Caco-2 (cell line): ENCODE measurements at regions not wholly inside any gene's neighbourhood (a gene's known extent, or its start where the extent isn't known, plus 50 kb on each side); places are given as distances from the start of the nearest gene placed in this dataset.
"Not testable (repeated sequence)": the region's sequence is repeated elsewhere in the genome, so short reads cannot be mapped to it uniquely, and the experiment has no call there.

Experiments used
- BruUV-seq: library from RNA; stranded (reverse); fragments of 400-500 nt; replicated peaks from 2 replicates; lab custom pipeline; 2021; lab: Mats Ljungman, UMichigan
- CTCF ChIA-PET: fragments of 300-600 bp; sonication (Branson Sonifier 250); formaldehyde crosslinking; loops from one replicate; lab custom pipeline; 2022; ENCODE audit warnings: antibody characterized with exemption; lab: Charles Lee
- POLR2A ChIA-PET: fragments of 300-600 bp; sonication (Branson Sonifier 250); formaldehyde crosslinking; loops from one replicate; lab custom pipeline; 2022; ENCODE audit warnings: antibody characterized with exemption; lab: Charles Lee
- DNase-seq, 2 experiments: peaks; one replicate each; pipeline versions ENCODE4 v3.0.0 to v3.0.0-alpha.2; 2020 to 2022
- H3K27me3 ChIP-seq: replicated peaks from 2 replicates; pipeline ENCODE4 v1.6.0; 2011; ENCODE audit warnings: low read length; ENCODE audit not compliant: control insufficient read depth, insufficient read depth
- H3K36me3 ChIP-seq: 2 replicates; pipeline ENCODE4 v1.5.1; 2011; ENCODE audit warnings: low read length; ENCODE audit not compliant: control insufficient read depth, insufficient read depth
- H3K4me1 ChIP-seq: fragments of 250-450 bp; sonication (Bioruptor Pico); 2 replicates; pipeline ENCODE4 v1.5.1; 2020; ENCODE audit warnings: mild to moderate bottlenecking
- H3K4me3 ChIP-seq: 2 replicates; pipeline ENCODE4 v1.5.1; 2011; ENCODE audit warnings: low read depth, mild to moderate bottlenecking, control low read depth, low read length
- H3K9me3 ChIP-seq: fragments of 250-450 bp; sonication (Bioruptor Pico); 2 replicates; pipeline ENCODE4 v1.5.1; 2020; ENCODE audit warnings: mild to moderate bottlenecking, moderate library complexity
- H3K27ac Mint-ChIP-seq: one replicate; pipeline ENCODE4 v1.8.0; 2022; ENCODE audit warnings: mixed read lengths; ENCODE audit not compliant: unreplicated experiment
- H3K27me3 Mint-ChIP-seq: one replicate; pipeline ENCODE4 v1.8.0; 2022; ENCODE audit warnings: mixed read lengths; ENCODE audit not compliant: insufficient read depth, unreplicated experiment
- H3K36me3 Mint-ChIP-seq: one replicate; pipeline ENCODE4 v1.8.0; 2022; ENCODE audit warnings: mild to moderate bottlenecking, mixed read lengths; ENCODE audit not compliant: insufficient read depth, unreplicated experiment
- H3K4me1 Mint-ChIP-seq: one replicate; pipeline ENCODE4 v1.8.0; 2022; ENCODE audit warnings: low read depth, mixed read lengths; ENCODE audit not compliant: unreplicated experiment
- H3K4me3 Mint-ChIP-seq: one replicate; pipeline ENCODE4 v1.8.0; 2022; ENCODE audit warnings: mild to moderate bottlenecking, moderate library complexity, mixed read lengths; ENCODE audit not compliant: unreplicated experiment
- H3K9me3 Mint-ChIP-seq: one replicate; pipeline ENCODE4 v1.8.0; 2022; ENCODE audit warnings: mixed read lengths; ENCODE audit not compliant: unreplicated experiment
- intact Hi-C: fragments of 100-400 bp; cut with micrococcal nuclease; formaldehyde crosslinking; loops from one replicate; pipeline ENCODE4 v1.10.0; 2022; ENCODE audit not compliant: unreplicated experiment
- TF ChIP-seq, protein P1 (sequence below), 2 experiments: fragments of 200-600 bp in 1 of 2; IDR thresholded peaks; 1 replicate in 1 of 2; 2 replicates in 1 of 2; pipeline versions ENCODE4 v1.5.1 to v1.8.0; 2011 to 2022; ENCODE audit warnings: antibody characterized with exemption in 1 of 2, control low read depth in 1 of 2, inconsistent platforms in 1 of 2, low read depth in 1 of 2, low read length in 1 of 2, mild to moderate bottlenecking in 1 of 2, moderate library complexity in 1 of 2; ENCODE audit not compliant: insufficient read depth in 1 of 2, severe bottlenecking in 1 of 2, unreplicated experiment in 1 of 2

- CTCF ChIA-PET: no interaction called here
- peaks cover 3% of the 10 kb centered on the region for H3K27me3 Mint-ChIP-seq
- Histone ChIP-seq H3K27me3 (no peaks in the 10 kb centered on the region), H3K4me3 (no peak overlapping the region), H3K9me3 (no peaks in the 10 kb centered on the region), H3K36me3 (no peaks in the 10 kb centered on the region), H3K4me1 (no peaks in the 10 kb centered on the region)
- no peaks in the 10 kb centered on the region for H3K9me3 Mint-ChIP-seq
- BruUV-seq: no TSS peak
- no peak for DNase-seq
- H3K27ac Mint-ChIP-seq: no peak overlapping the region
- POLR2A ChIA-PET: no interaction called here
- intact Hi-C loops: no loop called here
- H3K36me3 Mint-ChIP-seq: no peaks in the 10 kb centered on the region
- no peaks in the 10 kb centered on the region for H3K4me1 Mint-ChIP-seq
- H3K4me3 Mint-ChIP-seq: no peak overlapping the region
- TF ChIP-seq, protein P1, sequence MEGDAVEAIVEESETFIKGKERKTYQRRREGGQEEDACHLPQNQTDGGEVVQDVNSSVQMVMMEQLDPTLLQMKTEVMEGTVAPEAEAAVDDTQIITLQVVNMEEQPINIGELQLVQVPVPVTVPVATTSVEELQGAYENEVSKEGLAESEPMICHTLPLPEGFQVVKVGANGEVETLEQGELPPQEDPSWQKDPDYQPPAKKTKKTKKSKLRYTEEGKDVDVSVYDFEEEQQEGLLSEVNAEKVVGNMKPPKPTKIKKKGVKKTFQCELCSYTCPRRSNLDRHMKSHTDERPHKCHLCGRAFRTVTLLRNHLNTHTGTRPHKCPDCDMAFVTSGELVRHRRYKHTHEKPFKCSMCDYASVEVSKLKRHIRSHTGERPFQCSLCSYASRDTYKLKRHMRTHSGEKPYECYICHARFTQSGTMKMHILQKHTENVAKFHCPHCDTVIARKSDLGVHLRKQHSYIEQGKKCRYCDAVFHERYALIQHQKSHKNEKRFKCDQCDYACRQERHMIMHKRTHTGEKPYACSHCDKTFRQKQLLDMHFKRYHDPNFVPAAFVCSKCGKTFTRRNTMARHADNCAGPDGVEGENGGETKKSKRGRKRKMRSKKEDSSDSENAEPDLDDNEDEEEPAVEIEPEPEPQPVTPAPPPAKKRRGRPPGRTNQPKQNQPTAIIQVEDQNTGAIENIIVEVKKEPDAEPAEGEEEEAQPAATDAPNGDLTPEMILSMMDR (IDR thresholded peaks at IDR 0.05; ENCODE audit: insufficient read depth in 1 of 2, low read depth in 1 of 2, low read length in 1 of 2, severe bottlenecking in 1 of 2, unreplicated experiment in 1 of 2): no peak
Measured at GRCh38 chr9:85321561-85321960, 420.2 kb downstream of the AGTPBP1 start.

DNA sequence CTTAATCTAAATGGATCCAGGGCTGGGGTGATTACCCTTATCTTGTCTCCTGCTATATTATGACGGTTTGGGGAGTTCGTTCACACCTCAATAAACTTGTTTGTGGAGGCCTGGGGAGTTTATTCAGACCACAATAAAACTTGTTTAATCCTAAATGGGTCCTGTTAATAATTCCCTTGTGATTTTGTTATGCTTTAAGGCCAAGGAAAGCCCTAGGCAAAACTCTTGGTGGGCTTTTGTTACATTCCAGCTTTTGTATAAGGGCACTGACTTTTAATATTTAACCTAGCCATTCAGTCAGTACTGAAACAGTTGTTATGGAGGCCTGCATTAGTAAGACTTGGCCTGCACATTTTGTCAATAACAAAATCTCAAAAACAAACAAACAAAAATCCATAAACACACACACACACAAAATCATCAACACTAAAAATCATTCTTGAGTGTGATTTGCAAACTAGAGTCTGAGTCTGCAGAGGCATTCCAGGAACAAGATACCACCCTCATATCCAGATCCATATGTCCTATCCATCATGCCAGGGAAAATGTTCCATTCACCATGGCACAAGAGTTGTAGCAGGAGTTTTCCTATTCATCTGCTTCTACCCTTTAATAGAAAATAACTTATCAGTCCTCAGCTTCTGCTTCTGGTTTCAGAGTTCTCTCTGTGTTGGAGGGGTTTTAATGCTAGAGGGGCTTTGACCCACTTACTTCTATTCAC, 421.7 kb downstream of the AGTPBP1 start:
- Mint-ChIP-seq H3K36me3 (no peaks in the 10 kb centered on the region), H3K9me3 (no peaks in the 10 kb centered on the region), H3K4me1 (no peaks in the 10 kb centered on the region), H3K27me3 (no peaks in the 10 kb centered on the region), H3K27ac (no peak overlapping the region), H3K4me3 (no peak overlapping the region)
- no TSS peak for BruUV-seq
- intact Hi-C loops: no loop called here
- ChIA-PET CTCF (no interaction called here), POLR2A (no interaction called here)
- H3K4me1 ChIP-seq: no peaks in the 10 kb centered on the region
- H3K36me3 ChIP-seq: no peaks in the 10 kb centered on the region
- H3K4me3 ChIP-seq: no peak overlapping the region
- DNase-seq: no peak
- no peaks in the 10 kb centered on the region for H3K27me3 ChIP-seq
- TF ChIP-seq, protein P1 (IDR thresholded peaks at IDR 0.05; ENCODE audit: insufficient read depth in 1 of 2, low read depth in 1 of 2, low read length in 1 of 2, severe bottlenecking in 1 of 2, unreplicated experiment in 1 of 2): no peak
- no peaks in the 10 kb centered on the region for H3K9me3 ChIP-seq

DNA sequence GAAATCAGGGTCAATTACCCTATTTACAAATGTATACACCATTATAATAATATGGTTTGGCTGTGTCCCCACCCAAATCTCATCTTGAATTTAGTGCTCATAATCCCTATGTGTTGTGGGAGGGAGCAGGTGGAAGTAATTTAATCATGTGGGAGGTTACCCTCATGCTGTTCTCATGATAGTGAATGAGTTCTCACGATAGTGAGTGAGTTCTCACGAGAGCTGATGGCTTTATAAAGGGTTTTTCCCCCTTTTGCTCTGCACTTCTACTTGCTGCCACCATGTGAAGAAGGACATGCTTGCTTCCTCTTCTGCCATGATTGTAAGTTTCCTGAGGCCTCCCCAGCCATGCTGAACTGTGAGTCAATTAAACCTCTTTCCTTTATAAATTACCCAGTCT, 426.2 kb downstream of the AGTPBP1 start:
- intact Hi-C loops, H3K36me3 ChIP-seq, H3K4me3 ChIP-seq, H3K4me1 ChIP-seq, H3K36me3 Mint-ChIP-seq, H3K27me3 ChIP-seq, POLR2A ChIA-PET, H3K27ac Mint-ChIP-seq, H3K9me3 ChIP-seq, H3K27me3 Mint-ChIP-seq, BruUV-seq, H3K4me3 Mint-ChIP-seq, H3K4me1 Mint-ChIP-seq, DNase-seq, CTCF ChIA-PET, H3K9me3 Mint-ChIP-seq: not testable (repeated sequence)
